IgD-negative memory B cell (primary cell): ENCODE measurements at regions not wholly inside any gene's neighbourhood (a gene's known extent, or its start where the extent isn't known, plus 50 kb on each side); places are given as distances from the start of the nearest gene placed in this dataset.

ENCODE experiments used
- H3K27ac Mint-ChIP-seq, 3 donors: one replicate each; pipeline ENCODE4 v1.8.0; 2020 to 2022; ENCODE audit warnings: mild to moderate bottlenecking in 3 of 3, mixed read lengths in 3 of 3, moderate library complexity in 1 of 3
- H3K27me3 Mint-ChIP-seq: one replicate; pipeline ENCODE4 v1.8.0; 2021; ENCODE audit warnings: mixed read lengths
- H3K36me3 Mint-ChIP-seq: one replicate; pipeline ENCODE4 v1.8.0; 2020; ENCODE audit warnings: mild to moderate bottlenecking, mixed read lengths
- H3K4me1 Mint-ChIP-seq, 3 donors: one replicate each; pipeline ENCODE4 v1.8.0; 2020 to 2022; ENCODE audit warnings: mixed read lengths in 3 of 3, mild to moderate bottlenecking in 1 of 3
- H3K4me3 Mint-ChIP-seq, 4 donors: one replicate each; pipeline ENCODE4 v1.8.0; 2020 to 2022; ENCODE audit warnings: mild to moderate bottlenecking in 4 of 4, mixed read lengths in 4 of 4, moderate library complexity in 3 of 4
- H3K9me3 Mint-ChIP-seq, 3 donors: one replicate each; pipeline ENCODE4 v1.8.0; 2020 to 2021; ENCODE audit warnings: mixed read lengths in 3 of 3, mild to moderate bottlenecking in 1 of 3

DNA sequence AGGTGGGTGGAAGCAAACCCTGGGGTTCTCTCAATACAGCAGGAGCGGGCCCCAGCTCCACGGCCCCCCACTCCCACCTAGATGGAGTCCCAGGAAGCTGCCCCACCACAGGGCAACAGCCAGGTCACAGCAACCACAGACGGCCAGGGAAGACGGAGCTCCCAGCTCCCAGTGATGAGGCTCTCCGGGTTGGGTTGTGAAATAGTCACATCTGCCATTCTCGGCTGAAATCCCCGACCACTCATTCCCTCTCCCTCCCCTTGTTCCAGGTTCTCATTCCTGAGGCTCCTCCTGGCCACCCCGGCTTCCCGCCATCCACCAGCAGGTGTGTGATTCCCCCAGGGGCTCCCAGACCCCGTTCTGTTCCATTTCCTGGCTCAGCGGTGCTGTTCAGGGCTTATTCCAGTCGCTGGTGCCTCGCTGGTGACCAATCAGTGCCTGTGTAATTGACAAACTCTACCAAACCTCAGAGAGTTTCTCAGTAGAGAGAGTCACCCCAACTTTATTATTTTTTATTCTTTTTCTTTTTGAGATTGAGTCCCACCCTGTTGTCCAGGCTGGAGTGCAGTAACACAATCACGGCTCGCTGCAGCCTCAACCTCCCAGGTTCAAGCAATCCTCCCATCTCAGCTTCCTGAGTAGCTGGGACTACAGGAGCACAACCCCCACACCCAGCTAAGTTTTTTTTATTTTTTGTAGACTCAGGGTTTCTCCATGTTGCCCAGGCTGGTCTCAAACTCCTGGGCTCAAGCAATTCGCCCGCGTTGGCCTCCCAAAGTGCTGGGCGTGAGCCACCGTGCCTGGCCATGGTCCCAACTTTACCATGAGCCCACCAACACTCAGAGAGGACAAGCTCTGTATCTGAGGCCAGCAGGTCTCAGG, 63.2 kb downstream of the SHANK2 start:
- Mint-ChIP-seq H3K36me3 (no peaks in the 10 kb centered on the region), H3K27me3 (peaks cover 7% of the 10 kb centered on the region), H3K9me3 (no peaks in the 10 kb centered on the region), H3K4me3 (no peak overlapping the region), H3K27ac (no peak overlapping the region), H3K4me1 (no peaks in the 10 kb centered on the region)

DNA sequence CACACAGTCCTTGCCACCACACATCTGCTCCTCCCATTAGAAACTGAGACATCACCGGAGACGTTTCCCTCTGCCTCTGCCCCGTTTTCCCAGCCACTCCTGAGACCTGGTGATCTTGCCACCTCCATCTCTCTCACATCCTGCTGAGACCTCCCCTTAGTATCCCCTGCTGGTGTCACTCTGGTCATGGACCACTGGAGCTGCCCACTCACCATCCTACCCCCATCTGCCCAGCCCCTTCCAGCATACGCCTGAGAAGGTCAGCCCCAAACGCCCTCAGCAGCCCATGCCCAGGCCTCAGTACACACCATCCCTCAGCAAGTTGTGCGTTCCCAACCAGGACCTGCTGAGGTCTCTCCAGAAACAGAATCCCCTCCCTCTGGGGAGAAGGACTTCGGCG, 64.3 kb downstream of the SHANK2 start:
- H3K9me3 Mint-ChIP-seq = no peaks in the 10 kb centered on the region
- no peaks in the 10 kb centered on the region for H3K4me1 Mint-ChIP-seq
- no peaks in the 10 kb centered on the region for H3K36me3 Mint-ChIP-seq
- H3K27me3 Mint-ChIP-seq = peaks cover 5% of the 10 kb centered on the region
- no peak overlapping the region for H3K4me3 Mint-ChIP-seq
- H3K27ac Mint-ChIP-seq = no peak overlapping the region

DNA sequence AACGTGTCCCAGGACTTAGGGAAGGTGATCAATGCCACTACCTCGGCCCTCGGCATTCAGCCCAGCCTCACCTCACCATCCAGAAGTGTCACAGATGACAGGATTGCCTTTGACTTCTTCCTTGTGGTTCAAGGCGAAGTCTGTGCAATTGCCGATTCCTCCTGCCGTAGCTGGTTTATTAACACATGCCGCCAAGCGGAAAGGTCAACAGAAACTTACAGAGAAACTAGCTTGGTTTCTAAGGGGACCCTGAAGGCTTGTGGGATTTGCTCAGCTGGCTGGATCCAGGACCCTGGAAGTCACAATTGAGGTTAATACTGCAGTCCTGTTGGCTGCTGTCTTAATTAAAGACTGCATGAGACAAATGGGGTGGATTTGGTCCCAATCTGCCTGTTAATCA, 65.6 kb downstream of the SHANK2 start:
- no peak overlapping the region for H3K4me3 Mint-ChIP-seq
- H3K27me3 Mint-ChIP-seq = peaks cover 5% of the 10 kb centered on the region
- no peak overlapping the region for H3K27ac Mint-ChIP-seq
- H3K9me3 Mint-ChIP-seq = no peaks in the 10 kb centered on the region
- no peaks in the 10 kb centered on the region for H3K36me3 Mint-ChIP-seq
- H3K4me1 Mint-ChIP-seq = no peaks in the 10 kb centered on the region

DNA sequence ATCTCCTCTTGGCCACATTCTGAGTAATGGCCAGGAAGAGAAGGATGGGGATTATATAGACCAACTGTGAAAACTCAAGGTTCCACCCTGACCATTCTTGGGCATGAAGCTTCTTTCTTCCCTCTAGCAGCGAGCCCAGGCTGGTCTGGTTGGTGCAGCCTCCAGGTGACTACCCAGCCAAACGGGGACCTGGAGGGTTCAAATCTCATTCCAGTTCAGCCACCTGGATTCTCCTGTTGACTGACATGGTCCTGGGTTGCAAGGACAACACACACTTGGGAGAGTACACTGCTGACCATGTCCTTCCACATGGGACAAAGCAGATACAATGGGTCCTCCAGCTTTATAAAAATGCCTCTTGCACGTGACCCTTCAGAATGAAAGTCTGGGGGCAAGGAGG, 67.0 kb downstream of the SHANK2 start:
- no peaks in the 10 kb centered on the region for H3K36me3 Mint-ChIP-seq
- no peak overlapping the region for H3K27ac Mint-ChIP-seq
- no peak overlapping the region for H3K4me3 Mint-ChIP-seq
- H3K27me3 Mint-ChIP-seq = peaks cover 1% of the 10 kb centered on the region
- no peaks in the 10 kb centered on the region for H3K9me3 Mint-ChIP-seq
- H3K4me1 Mint-ChIP-seq = no peaks in the 10 kb centered on the region

DNA sequence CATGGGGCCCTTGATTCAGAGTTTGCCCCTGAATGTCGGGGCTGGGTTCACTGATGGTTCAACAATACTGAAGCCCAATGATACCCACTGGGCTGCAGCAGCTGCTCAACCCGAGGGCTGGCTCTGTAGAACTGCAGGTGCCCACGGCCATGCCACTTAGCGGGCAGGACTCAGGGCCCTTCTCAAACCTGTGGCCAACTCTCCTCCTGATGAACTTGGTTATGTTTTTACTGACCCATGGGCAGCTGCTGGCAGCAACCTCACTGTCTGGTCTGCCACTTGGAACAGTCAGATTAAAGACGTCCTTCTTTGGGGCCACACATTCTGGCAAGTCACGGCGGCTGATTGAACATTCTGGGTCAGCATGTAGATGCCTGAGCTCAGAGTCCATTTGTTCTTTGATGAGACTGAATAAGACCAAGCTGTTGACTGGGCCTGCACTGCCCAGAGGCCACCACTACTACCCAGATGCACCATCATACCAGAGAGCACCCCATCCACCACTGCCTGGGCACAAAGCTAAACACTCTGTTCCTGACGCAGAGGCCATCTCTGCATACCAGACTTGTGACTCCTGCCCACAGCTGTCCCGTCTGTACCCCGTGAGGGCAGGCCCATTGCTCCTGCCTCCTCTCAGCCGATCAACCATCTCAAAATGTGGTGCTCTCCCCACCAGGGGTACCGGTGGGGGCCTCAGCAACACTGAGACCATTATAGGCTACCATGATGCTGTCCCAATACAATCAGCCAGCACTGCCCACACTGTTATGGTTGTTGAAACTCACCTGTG, 67.8 kb downstream of the SHANK2 start:
- H3K4me3 Mint-ChIP-seq = no peak overlapping the region
- H3K27ac Mint-ChIP-seq = peak overlapping the region in 1 of 3 donors; percentile 26
- no peaks in the 10 kb centered on the region for H3K4me1 Mint-ChIP-seq
- no peaks in the 10 kb centered on the region for H3K9me3 Mint-ChIP-seq
- H3K27me3 Mint-ChIP-seq = peaks cover 1% of the 10 kb centered on the region
- no peaks in the 10 kb centered on the region for H3K36me3 Mint-ChIP-seq

DNA sequence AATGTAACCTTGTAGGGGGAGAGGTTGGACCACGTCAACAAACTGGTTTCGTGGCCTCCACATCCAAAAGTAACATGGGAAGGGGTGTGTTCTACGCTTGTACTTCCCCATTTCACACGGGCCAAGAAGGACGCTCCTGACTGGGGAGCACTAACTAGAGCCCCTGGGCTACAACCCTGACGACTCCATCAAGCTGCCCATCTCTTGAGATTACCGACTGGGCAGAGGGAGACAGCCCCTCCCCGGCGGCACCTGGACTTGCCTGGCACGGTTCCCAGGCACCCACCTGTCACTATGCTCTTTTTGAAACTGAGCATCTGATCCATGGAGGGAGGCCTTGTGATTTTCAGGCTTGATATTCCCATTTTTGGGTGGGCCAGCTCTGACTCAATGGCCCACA, 68.5 kb downstream of the SHANK2 start:
- H3K27ac Mint-ChIP-seq = no peak overlapping the region
- no peaks in the 10 kb centered on the region for H3K4me1 Mint-ChIP-seq
- no peaks in the 10 kb centered on the region for H3K36me3 Mint-ChIP-seq
- peaks cover 1% of the 10 kb centered on the region for H3K27me3 Mint-ChIP-seq
- no peaks in the 10 kb centered on the region for H3K9me3 Mint-ChIP-seq
- no peak overlapping the region for H3K4me3 Mint-ChIP-seq

DNA sequence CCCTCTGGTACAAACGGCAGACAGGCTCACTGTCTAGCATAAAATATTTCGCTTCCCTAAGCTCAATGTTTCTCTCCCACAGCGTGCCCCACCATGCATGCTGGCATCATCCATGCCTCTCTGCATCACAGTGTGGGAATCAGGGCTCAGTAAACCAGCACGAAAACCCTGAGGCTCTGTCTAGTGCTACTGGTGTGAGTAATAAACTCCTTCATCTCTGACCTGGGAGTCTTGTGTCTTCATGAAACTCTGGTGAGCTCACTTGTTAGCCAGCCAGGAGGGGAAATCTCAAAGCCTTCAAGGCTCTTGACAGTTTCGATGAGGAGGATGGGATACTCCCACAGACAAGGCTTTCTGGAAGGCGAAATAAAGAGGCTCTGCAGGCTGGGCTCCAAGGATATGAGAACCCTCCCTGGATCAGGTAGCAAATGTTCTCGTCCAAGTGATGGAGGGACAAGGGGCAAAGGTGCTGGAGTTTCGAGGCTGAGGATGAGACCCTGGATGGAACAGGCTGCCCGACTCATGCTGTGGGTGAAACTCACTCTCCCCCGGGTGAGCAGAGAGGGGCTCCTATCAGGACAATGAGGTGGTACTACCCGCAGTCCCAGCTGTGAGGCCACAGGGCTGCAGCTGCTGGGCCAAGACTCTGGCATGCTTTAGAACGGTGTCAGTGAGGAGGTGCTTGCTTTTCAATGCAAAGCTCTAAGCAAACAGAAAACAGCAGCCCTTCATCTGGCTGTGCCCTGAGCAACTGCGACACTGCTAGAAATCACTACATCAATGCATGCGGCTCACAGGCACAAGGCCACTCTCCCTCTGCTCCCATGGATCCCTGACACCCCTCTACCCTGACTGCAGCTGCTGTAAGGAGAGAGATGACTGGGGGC, 69.3 kb downstream of the SHANK2 start:
- Mint-ChIP-seq H3K36me3 (no peaks in the 10 kb centered on the region), H3K27me3 (peaks cover under 1% of the 10 kb centered on the region), H3K9me3 (peaks cover 0 to 2% (median 0%) of the 10 kb centered on the region in 3 donors), H3K27ac (no peak overlapping the region), H3K4me1 (no peaks in the 10 kb centered on the region), H3K4me3 (no peak overlapping the region)

DNA sequence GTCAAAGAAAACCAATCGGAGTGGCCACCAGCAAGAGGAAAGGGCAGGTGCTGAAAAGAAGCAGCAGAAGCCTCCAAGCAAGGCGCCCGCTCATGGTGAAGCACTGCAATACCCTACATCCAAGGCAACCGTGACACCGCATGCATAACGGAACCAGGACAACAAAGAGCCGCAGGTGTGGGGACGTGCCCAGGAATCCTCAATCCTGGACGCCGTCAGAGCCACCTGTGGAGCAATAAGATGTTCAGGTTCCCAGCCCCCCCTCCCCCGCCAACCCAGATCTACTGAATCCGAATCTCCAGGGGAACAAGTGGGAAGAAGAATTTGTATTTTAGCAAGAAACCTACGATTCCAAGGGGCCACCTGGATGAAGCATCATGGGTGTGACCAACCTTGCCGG, 70.8 kb downstream of the SHANK2 start:
- H3K9me3 Mint-ChIP-seq = peaks cover 0 to 16% (median 5%) of the 10 kb centered on the region in 3 donors
- H3K4me3 Mint-ChIP-seq = no peak overlapping the region
- no peaks in the 10 kb centered on the region for H3K27me3 Mint-ChIP-seq
- H3K27ac Mint-ChIP-seq = no peak overlapping the region
- no peaks in the 10 kb centered on the region for H3K4me1 Mint-ChIP-seq
- no peaks in the 10 kb centered on the region for H3K36me3 Mint-ChIP-seq

DNA sequence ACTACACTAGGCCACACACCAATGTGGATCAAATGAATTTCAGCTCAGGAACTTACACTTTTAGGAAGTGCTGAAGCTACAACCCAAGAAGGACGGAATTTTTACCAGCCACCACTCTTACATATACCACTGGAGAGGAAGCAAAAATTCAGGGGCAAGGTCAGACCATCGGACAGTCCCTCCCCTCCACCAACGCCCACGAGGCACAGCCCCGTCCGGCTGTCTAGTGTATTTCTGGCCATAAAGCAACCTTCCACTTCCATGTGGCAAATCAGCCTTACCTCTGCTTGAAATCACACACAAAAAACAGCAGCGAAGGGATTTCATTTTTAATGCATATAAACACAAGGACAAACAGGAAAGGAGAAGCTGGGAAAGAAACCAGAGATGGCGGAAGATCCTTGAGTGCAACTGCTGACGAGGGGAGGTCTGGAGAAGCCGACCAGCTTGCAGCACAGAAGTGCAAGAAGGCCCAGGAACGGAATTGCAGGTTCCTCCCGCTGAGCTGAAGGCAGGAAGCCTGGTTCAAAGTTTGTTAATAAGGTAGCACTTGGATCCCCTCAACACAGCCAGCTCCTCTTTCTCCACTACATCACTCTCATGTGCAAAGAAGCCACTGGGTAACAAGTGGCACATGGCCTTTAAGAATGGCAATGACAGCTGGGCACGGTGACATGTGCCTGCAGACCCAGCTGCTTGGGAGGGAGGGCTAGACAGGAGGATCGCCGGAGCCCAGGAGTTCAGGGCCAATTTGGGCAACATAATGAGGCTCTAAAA, 71.5 kb downstream of the SHANK2 start:
- no peak overlapping the region for H3K27ac Mint-ChIP-seq
- peaks cover 0 to 22% (median 7%) of the 10 kb centered on the region in 3 donors for H3K9me3 Mint-ChIP-seq
- H3K4me3 Mint-ChIP-seq = no peak overlapping the region
- H3K4me1 Mint-ChIP-seq = no peaks in the 10 kb centered on the region
- no peaks in the 10 kb centered on the region for H3K36me3 Mint-ChIP-seq
- H3K27me3 Mint-ChIP-seq = no peaks in the 10 kb centered on the region

DNA sequence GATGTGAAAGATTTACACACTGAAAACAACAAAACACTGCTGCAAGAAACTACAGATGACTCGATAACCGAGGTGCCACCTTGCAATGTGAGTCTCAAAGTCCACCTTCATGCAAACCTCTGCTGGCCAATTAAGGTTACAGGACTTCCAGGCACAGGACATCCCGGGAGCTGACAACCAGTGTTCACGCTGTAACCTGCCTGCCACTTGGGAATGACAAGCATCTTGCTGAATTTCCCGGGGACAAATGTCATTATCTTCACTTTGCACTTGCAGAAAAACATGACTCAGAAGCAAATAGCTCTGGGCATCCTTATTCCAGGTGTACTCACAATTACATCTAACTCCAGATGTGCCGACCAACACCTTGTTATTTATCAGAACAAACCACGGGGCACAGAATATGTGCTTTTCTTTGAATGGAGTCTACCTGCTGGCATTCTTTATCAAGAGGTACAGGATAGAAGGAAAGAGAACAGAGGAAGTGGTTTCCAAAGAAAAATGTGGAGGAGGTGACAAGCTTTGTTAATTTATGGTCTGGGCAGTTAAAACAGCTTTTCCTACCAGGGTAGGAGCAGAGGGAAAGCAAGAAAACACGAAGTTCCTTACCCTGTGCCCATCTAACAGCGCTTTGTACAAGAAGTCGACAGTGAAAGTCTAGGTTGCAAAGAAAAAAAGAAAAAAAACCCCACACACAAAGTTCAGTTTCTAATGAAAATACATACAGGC, 72.3 kb downstream of the SHANK2 start:
- Mint-ChIP-seq H3K4me1 (no peaks in the 10 kb centered on the region), H3K27ac (no peak overlapping the region), H3K9me3 (peaks cover 0 to 25% (median 9%) of the 10 kb centered on the region in 3 donors), H3K27me3 (no peaks in the 10 kb centered on the region), H3K36me3 (no peaks in the 10 kb centered on the region), H3K4me3 (no peak overlapping the region)

DNA sequence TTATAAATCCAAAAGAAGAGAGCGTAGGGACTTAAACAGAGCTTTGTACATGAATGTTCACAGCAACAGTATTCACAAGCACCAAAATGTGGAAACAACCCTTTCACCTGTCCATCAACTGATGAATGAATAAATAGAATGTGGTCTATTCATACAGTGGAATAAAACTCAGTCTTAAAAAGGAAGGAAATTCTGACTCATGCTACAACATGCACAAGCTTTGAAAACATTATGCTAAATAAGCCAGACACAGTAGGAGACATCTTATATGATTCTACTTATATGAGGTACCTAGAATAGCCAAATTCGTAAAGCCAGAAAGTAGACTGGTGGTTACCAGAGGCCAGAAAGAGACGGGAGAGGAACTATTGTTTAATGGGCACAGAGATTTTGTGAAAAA, 74.3 kb downstream of the SHANK2 start:
- no peaks in the 10 kb centered on the region for H3K27me3 Mint-ChIP-seq
- H3K4me1 Mint-ChIP-seq = no peaks in the 10 kb centered on the region
- no peak overlapping the region for H3K27ac Mint-ChIP-seq

DNA sequence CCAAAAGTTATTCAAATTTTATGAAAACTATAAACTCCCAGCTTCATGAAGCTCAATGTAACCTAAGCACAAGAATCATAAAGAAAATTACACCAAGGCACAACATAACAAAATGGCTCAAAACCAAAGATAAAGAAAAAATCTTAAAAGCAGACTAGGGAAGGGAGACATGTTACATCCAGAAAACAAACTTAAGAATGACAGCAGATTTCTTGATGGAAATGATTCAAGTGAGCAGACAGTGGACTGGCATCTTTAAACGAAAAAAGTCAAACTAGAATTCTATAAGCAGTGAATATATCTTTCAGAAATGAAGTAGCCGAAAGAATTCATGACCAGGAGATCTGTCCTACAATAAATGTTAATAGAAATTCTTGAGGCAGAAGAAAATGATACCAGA, 75.6 kb downstream of the SHANK2 start:
- H3K9me3 Mint-ChIP-seq = peaks cover 0 to 28% (median 12%) of the 10 kb centered on the region in 3 donors
- H3K4me3 Mint-ChIP-seq = no peak overlapping the region
- no peaks in the 10 kb centered on the region for H3K4me1 Mint-ChIP-seq
- H3K36me3 Mint-ChIP-seq = no peaks in the 10 kb centered on the region
- no peak overlapping the region for H3K27ac Mint-ChIP-seq
- H3K27me3 Mint-ChIP-seq = no peaks in the 10 kb centered on the region

More for the DNA sequence above, 74.3 kb downstream of the SHANK2 start:
- no peak overlapping the region for H3K4me3 Mint-ChIP-seq
- no peaks in the 10 kb centered on the region for H3K36me3 Mint-ChIP-seq
- H3K9me3 Mint-ChIP-seq = peaks cover 0 to 28% (median 12%) of the 10 kb centered on the region in 3 donors

DNA sequence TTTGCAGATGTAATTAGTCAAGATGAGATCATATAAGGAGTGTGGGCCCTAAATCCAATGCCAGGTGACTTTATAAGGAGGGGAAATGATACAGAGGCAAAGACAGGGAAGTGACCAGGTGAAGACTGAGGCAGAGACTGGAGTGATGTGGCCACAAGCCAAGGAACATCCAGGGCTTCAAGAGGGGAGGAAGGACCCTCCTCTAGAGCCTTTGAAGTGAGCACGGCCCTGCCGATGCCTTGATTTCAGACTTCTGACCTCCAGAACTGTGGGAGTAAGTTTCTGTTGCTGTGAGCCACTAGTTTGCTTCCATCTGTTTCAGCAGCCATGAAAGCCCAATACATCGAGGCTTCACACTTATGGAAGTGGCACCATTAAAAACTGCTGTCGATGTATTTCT, 78.7 kb downstream of the SHANK2 start:
- H3K36me3 Mint-ChIP-seq = no peaks in the 10 kb centered on the region
- no peaks in the 10 kb centered on the region for H3K4me1 Mint-ChIP-seq
- H3K27ac Mint-ChIP-seq = no peak overlapping the region
- H3K27me3 Mint-ChIP-seq = no peaks in the 10 kb centered on the region
- H3K9me3 Mint-ChIP-seq = peaks cover 0 to 28% (median 12%) of the 10 kb centered on the region in 3 donors
- no peak overlapping the region for H3K4me3 Mint-ChIP-seq

DNA sequence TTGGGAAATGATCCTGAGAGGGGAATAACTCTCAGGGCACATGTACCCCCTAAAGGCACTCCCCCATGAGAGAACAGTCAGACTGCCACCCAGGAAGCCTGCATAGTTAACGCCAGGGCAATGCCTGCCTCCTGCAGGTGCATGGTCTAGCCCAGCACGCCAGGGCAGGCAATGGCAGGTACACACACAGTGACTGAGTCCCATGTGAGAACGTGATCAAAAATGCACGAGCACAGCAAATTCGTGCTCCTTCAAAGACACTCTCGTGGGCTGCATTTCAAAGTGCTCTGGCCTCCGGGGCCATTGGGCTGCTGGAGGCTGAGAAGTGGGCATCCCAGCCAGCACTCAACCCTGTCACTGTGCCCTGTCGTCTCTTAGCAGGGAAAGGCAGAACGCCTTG, 79.7 kb downstream of the SHANK2 start:
- peaks cover 0 to 22% (median 12%) of the 10 kb centered on the region in 3 donors for H3K9me3 Mint-ChIP-seq
- H3K4me3 Mint-ChIP-seq = no peak overlapping the region
- H3K27ac Mint-ChIP-seq = no peak overlapping the region
- H3K27me3 Mint-ChIP-seq = no peaks in the 10 kb centered on the region
- H3K36me3 Mint-ChIP-seq = no peaks in the 10 kb centered on the region
- H3K4me1 Mint-ChIP-seq = no peaks in the 10 kb centered on the region
